Naive thymus-derived CD8-positive, alpha-beta T cell (primary cell): ENCODE measurements at regions not wholly inside any gene's neighbourhood (a gene's known extent, or its start where the extent isn't known, plus 50 kb on each side); places are given as distances from the start of the nearest gene placed in this dataset.
A peak's percentile ranks its signal among the peaks of the same experiment; 100 is the strongest.

ENCODE experiments used
- ATAC-seq, 2 donors: fragments of 150-1000 bp; cut with Tn5 transposase in 1 of 2; sonication (Bioruptor Pico), chemical (Tn5 transposase) in 1 of 2; 1 replicate in 1 of 2; 2 replicates in 1 of 2; pipeline ENCODE4 v1.10.0; 2021; ENCODE audit warnings: mild to moderate bottlenecking in 2 of 2, moderate library complexity in 2 of 2
- POLR2A ChIA-PET: fragments of 350-600 bp; sonication (Branson Sonifier 250); formaldehyde crosslinking; loops from one replicate; lab custom pipeline; 2021; ENCODE audit warnings: antibody characterized with exemption; lab: Charles Lee
- DNase-seq, 10 donors: peaks; one replicate each; pipeline versions ENCODE4 v3.0.0 to v3.0.0-alpha.2; 2020 to 2022
- H3K27ac Mint-ChIP-seq, 10 donors: one replicate each; pipeline ENCODE4 v1.8.0; 2020 to 2022; ENCODE audit warnings: mild to moderate bottlenecking in 10 of 10, mixed read lengths in 10 of 10, moderate library complexity in 4 of 10, inconsistent platforms in 1 of 10
- H3K27me3 Mint-ChIP-seq, 5 donors: one replicate each; pipeline ENCODE4 v1.8.0; 2021 to 2022; ENCODE audit warnings: mixed read lengths in 5 of 5
- H3K36me3 Mint-ChIP-seq, 3 donors: one replicate each; pipeline ENCODE4 v1.8.0; 2020 to 2022; ENCODE audit warnings: mixed read lengths in 3 of 3, mild to moderate bottlenecking in 2 of 3, inconsistent platforms in 1 of 3
- H3K4me1 Mint-ChIP-seq, 4 donors: one replicate each; pipeline ENCODE4 v1.8.0; 2021 to 2022; ENCODE audit warnings: mixed read lengths in 4 of 4
- H3K4me3 Mint-ChIP-seq, 10 donors: one replicate each; pipeline ENCODE4 v1.8.0; 2020 to 2022; ENCODE audit warnings: mild to moderate bottlenecking in 10 of 10, mixed read lengths in 10 of 10, moderate library complexity in 6 of 10, inconsistent platforms in 1 of 10
- H3K9me3 Mint-ChIP-seq, 9 donors: one replicate each; pipeline ENCODE4 v1.8.0; 2020 to 2022; ENCODE audit warnings: mixed read lengths in 9 of 9, mild to moderate bottlenecking in 3 of 9, inconsistent platforms in 1 of 9, moderate library complexity in 1 of 9

- Mint-ChIP-seq H3K36me3 (peaks cover 0 to 7% (median 0%) of the 10 kb centered on the region in 3 donors), H3K27me3 (peaks cover 3 to 18% (median 10%) of the 10 kb centered on the region in 5 donors), H3K27ac (no peak overlapping the region)
Observed at GRCh38 chr1:56310945-56311344, 268.4 kb downstream of the PLPP3 start.

GRCh38 chr1:56309065-56309464, 270.3 kb downstream of the PLPP3 start:
- H3K4me1 Mint-ChIP-seq, result no peaks in the 10 kb centered on the region
- H3K27ac Mint-ChIP-seq, result no peak overlapping the region
- POLR2A ChIA-PET, result no interaction called here
- peaks cover 0 to 7% (median 0%) of the 10 kb centered on the region in 3 donors for H3K36me3 Mint-ChIP-seq
- DNase-seq, result no peak
- no peak overlapping the region for H3K4me3 Mint-ChIP-seq
- H3K9me3 Mint-ChIP-seq, result peaks cover 0 to 20% (median 3%) of the 10 kb centered on the region in 9 donors
- peaks cover 3 to 18% (median 10%) of the 10 kb centered on the region in 5 donors for H3K27me3 Mint-ChIP-seq
- ATAC-seq, result no peak

More at GRCh38 chr1:56310945-56311344, 268.4 kb downstream of the PLPP3 start:
- ATAC-seq (no peak), DNase-seq (no peak)
- no peaks in the 10 kb centered on the region for H3K4me1 Mint-ChIP-seq
- no peak overlapping the region for H3K4me3 Mint-ChIP-seq
- H3K9me3 Mint-ChIP-seq, result peaks cover 0 to 20% (median 3%) of the 10 kb centered on the region in 9 donors
- POLR2A ChIA-PET, result no interaction called here

- Mint-ChIP-seq H3K27me3 (no peaks in the 10 kb centered on the region), H3K4me3 (no peak overlapping the region), H3K9me3 (peaks cover 0 to 5% (median 0%) of the 10 kb centered on the region in 9 donors), H3K4me1 (no peaks in the 10 kb centered on the region), H3K36me3 (no peaks in the 10 kb centered on the region), H3K27ac (no peak overlapping the region)
- ATAC-seq (no peak), DNase-seq (no peak)
- POLR2A ChIA-PET, result no interaction called here
Observed at GRCh38 chr1:56304975-56305374, 274.4 kb downstream of the PLPP3 start.

- no peaks in the 10 kb centered on the region for H3K4me1 Mint-ChIP-seq
- POLR2A ChIA-PET, result no interaction called here
- peaks cover 0 to 5% (median 0%) of the 10 kb centered on the region in 9 donors for H3K9me3 Mint-ChIP-seq
- no peak overlapping the region for H3K4me3 Mint-ChIP-seq
- H3K27me3 Mint-ChIP-seq, result no peaks in the 10 kb centered on the region
- H3K27ac Mint-ChIP-seq, result no peak overlapping the region
- no peak for DNase-seq
- no peak for ATAC-seq
- H3K36me3 Mint-ChIP-seq, result no peaks in the 10 kb centered on the region
Observed at GRCh38 chr1:56303805-56304204, 275.6 kb downstream of the PLPP3 start.

- no peak overlapping the region for H3K4me3 Mint-ChIP-seq
- H3K4me1 Mint-ChIP-seq, result no peaks in the 10 kb centered on the region
- peaks cover 0 to 5% (median 0%) of the 10 kb centered on the region in 9 donors for H3K9me3 Mint-ChIP-seq
- no peak overlapping the region for H3K27ac Mint-ChIP-seq
- DNase-seq (no peak), ATAC-seq (no peak)
- POLR2A ChIA-PET, result no interaction called here
- peaks cover 0 to 2% (median 0%) of the 10 kb centered on the region in 5 donors for H3K27me3 Mint-ChIP-seq
- H3K36me3 Mint-ChIP-seq, result no peaks in the 10 kb centered on the region
Observed at GRCh38 chr1:56302878-56303277, 276.5 kb downstream of the PLPP3 start.

- H3K27ac Mint-ChIP-seq, result no peak overlapping the region
- peaks cover 0 to 1% (median 0%) of the 10 kb centered on the region in 9 donors for H3K9me3 Mint-ChIP-seq
- H3K27me3 Mint-ChIP-seq, result peaks cover 0 to 2% (median 0%) of the 10 kb centered on the region in 5 donors
- ATAC-seq, result no peak
- no peak overlapping the region for H3K4me3 Mint-ChIP-seq
- H3K36me3 Mint-ChIP-seq, result no peaks in the 10 kb centered on the region
- no peak for DNase-seq
- peaks cover 0 to 1% (median 0%) of the 10 kb centered on the region in 4 donors for H3K4me1 Mint-ChIP-seq
- POLR2A ChIA-PET, result no interaction called here
Observed at GRCh38 chr1:56301791-56302190, 277.6 kb downstream of the PLPP3 start.

GRCh38 chr1:56300836-56301235, 278.5 kb downstream of the PLPP3 start:
- H3K27me3 Mint-ChIP-seq, result peaks cover 0 to 2% (median 0%) of the 10 kb centered on the region in 5 donors
- H3K4me1 Mint-ChIP-seq, result peaks cover 0 to 4% (median 0%) of the 10 kb centered on the region in 4 donors
- H3K36me3 Mint-ChIP-seq, result no peaks in the 10 kb centered on the region
- H3K4me3 Mint-ChIP-seq, result no peak overlapping the region
- H3K9me3 Mint-ChIP-seq, result peaks cover 0 to 1% (median 0%) of the 10 kb centered on the region in 9 donors
- H3K27ac Mint-ChIP-seq, result no peak overlapping the region
- POLR2A ChIA-PET, result no interaction called here
- no peak for DNase-seq
- no peak for ATAC-seq

- ATAC-seq (no peak), DNase-seq (no peak)
- peaks cover 0 to 9% (median under 1%) of the 10 kb centered on the region in 5 donors for H3K27me3 Mint-ChIP-seq
- POLR2A ChIA-PET, result no interaction called here
- no peak overlapping the region for H3K27ac Mint-ChIP-seq
- H3K4me3 Mint-ChIP-seq, result no peak overlapping the region
- peaks cover 0 to 4% (median 0%) of the 10 kb centered on the region in 4 donors for H3K4me1 Mint-ChIP-seq
- H3K9me3 Mint-ChIP-seq, result peaks cover 0 to 9% (median 0%) of the 10 kb centered on the region in 9 donors
- H3K36me3 Mint-ChIP-seq, result no peaks in the 10 kb centered on the region
Observed at GRCh38 chr1:56298866-56299265, 280.5 kb downstream of the PLPP3 start.

GRCh38 chr1:56297904-56298303, 281.5 kb downstream of the PLPP3 start:
- H3K36me3 Mint-ChIP-seq, result no peaks in the 10 kb centered on the region
- peaks cover 0 to 4% (median 0%) of the 10 kb centered on the region in 4 donors for H3K4me1 Mint-ChIP-seq
- no peak overlapping the region for H3K4me3 Mint-ChIP-seq
- H3K27ac Mint-ChIP-seq, result no peak overlapping the region
- H3K27me3 Mint-ChIP-seq, result peaks cover 0 to 11% (median 2%) of the 10 kb centered on the region in 5 donors
- ATAC-seq (no peak), DNase-seq (no peak)
- H3K9me3 Mint-ChIP-seq, result peaks cover 0 to 11% (median 0%) of the 10 kb centered on the region in 9 donors
- POLR2A ChIA-PET, result no interaction called here

- peaks cover 0 to 4% (median 0%) of the 10 kb centered on the region in 4 donors for H3K4me1 Mint-ChIP-seq
- H3K9me3 Mint-ChIP-seq, result peaks cover 0 to 11% (median 0%) of the 10 kb centered on the region in 9 donors
- H3K36me3 Mint-ChIP-seq, result no peaks in the 10 kb centered on the region
- DNase-seq, result no peak
- H3K27ac Mint-ChIP-seq, result no peak overlapping the region
- POLR2A ChIA-PET, result no interaction called here
- no peak for ATAC-seq
- peaks cover 0 to 11% (median 2%) of the 10 kb centered on the region in 5 donors for H3K27me3 Mint-ChIP-seq
- no peak overlapping the region for H3K4me3 Mint-ChIP-seq
Observed at GRCh38 chr1:56297208-56297607, 282.2 kb downstream of the PLPP3 start.

GRCh38 chr1:56295949-56296929, 283.1 kb downstream of the PLPP3 start:
- Mint-ChIP-seq H3K27me3 (peaks cover 0 to 11% (median 2%) of the 10 kb centered on the region in 5 donors), H3K4me1 (peaks cover 0 to 4% (median 0%) of the 10 kb centered on the region in 4 donors), H3K36me3 (no peaks in the 10 kb centered on the region), H3K4me3 (no peak overlapping the region), H3K9me3 (peaks cover 0 to 11% (median 0%) of the 10 kb centered on the region in 9 donors), H3K27ac (peak overlapping the region in 1 of 10 donors; percentile 9)
- ATAC-seq (no peak), DNase-seq (no peak)
- POLR2A ChIA-PET, result no interaction called here

GRCh38 chr1:56291374-56291919, 287.9 kb downstream of the PLPP3 start:
- Mint-ChIP-seq H3K27ac (no peak overlapping the region), H3K4me3 (no peak overlapping the region), H3K9me3 (peaks cover 0 to 11% (median 0%) of the 10 kb centered on the region in 9 donors), H3K4me1 (peaks cover 0 to under 1% (median 0%) of the 10 kb centered on the region in 4 donors), H3K27me3 (peaks cover 0 to 11% (median 2%) of the 10 kb centered on the region in 5 donors), H3K36me3 (no peaks in the 10 kb centered on the region)
- DNase-seq, result no peak
- POLR2A ChIA-PET, result no interaction called here
- ATAC-seq, result no peak

GRCh38 chr1:56289260-56289659, 290.1 kb downstream of the PLPP3 start:
- Mint-ChIP-seq H3K9me3 (peaks cover 0 to 7% (median 0%) of the 10 kb centered on the region in 9 donors), H3K27ac (no peak overlapping the region), H3K4me3 (no peak overlapping the region), H3K27me3 (peaks cover 0 to 10% (median 2%) of the 10 kb centered on the region in 5 donors), H3K4me1 (no peaks in the 10 kb centered on the region), H3K36me3 (no peaks in the 10 kb centered on the region)
- no peak for ATAC-seq
- POLR2A ChIA-PET, result no interaction called here
- no peak for DNase-seq
